ENCODE measurements at regions not wholly inside any gene's neighbourhood (a gene's known extent, or its start where the extent isn't known, plus 50 kb on each side); places are given as distances from the start of the nearest gene placed in this dataset.

- TF ChIP-seq CTCF (IDR thresholded peaks at IDR 0.05) = no peak
- H3K27ac Mint-ChIP-seq = no peak overlapping the region
Observed at GRCh38 chr9:108546215-108546614, 309.6 kb downstream of the ACTL7B start.

GRCh38 chr9:108545436-108545835, 310.4 kb downstream of the ACTL7B start:
- H3K4me2 ChIP-seq (replicated peaks; ENCODE audit: extremely low read depth, low read length, poor library complexity, severe bottlenecking) = no peak overlapping the region
- H3K4me3 ChIP-seq (replicated peaks in 1 of 3; ENCODE audit: low read depth in 2 of 3, low read length in 3 of 3) = no peak overlapping the region
- H3K4me1 Mint-ChIP-seq = peaks cover 11% of the 10 kb centered on the region
- H3K36me3 ChIP-seq (replicated peaks in 1 of 2; ENCODE audit: control insufficient read depth in 1 of 2, insufficient read depth in 2 of 2, low read length in 2 of 2) = no peaks in the 10 kb centered on the region
- H3K27ac ChIP-seq (ENCODE audit: low read depth in 1 of 2, low read length in 2 of 2) = no peak overlapping the region
- no peaks in the 10 kb centered on the region for H3K4me1 ChIP-seq (ENCODE audit: control insufficient read depth in 1 of 2, insufficient read depth in 2 of 2, low read length in 2 of 2)
- TF ChIP-seq CTCF (IDR thresholded peaks at IDR 0.05) = no peak
- no peak overlapping the region for H3K4me3 Mint-ChIP-seq
- no peaks in the 10 kb centered on the region for H3K9me3 ChIP-seq (replicated peaks in 1 of 2; ENCODE audit: control insufficient read depth in 1 of 2, insufficient read depth in 1 of 2, low read length in 2 of 2)
- intact Hi-C loops (cut with micrococcal nuclease) = no loop called here
- H3K27me3 ChIP-seq (ENCODE audit: control insufficient read depth in 2 of 2, insufficient read depth in 2 of 2, low read length in 2 of 2) = no peaks in the 10 kb centered on the region
- peak overlapping the region in 1 of 7 donors; percentile 60 for H3K27ac Mint-ChIP-seq
- peaks cover 0 to 3% (median 0%) of the 10 kb centered on the region in 7 donors for H3K9me3 Mint-ChIP-seq
- 100% methylated on average over 2 of the region's 4 CpGs for WGBS (ENCODE audit: insufficient coverage)
- H3K79me2 ChIP-seq (ENCODE audit: insufficient read depth, low read length) = no peaks in the 10 kb centered on the region
- H3K9ac ChIP-seq (ENCODE audit: insufficient read depth, low read length, poor library complexity, severe bottlenecking) = no peak overlapping the region
- H3K36me3 Mint-ChIP-seq = no peaks in the 10 kb centered on the region
- DNase-seq = no peak
- H2AFZ ChIP-seq (ENCODE audit: insufficient read depth, low read depth, low read length, poor library complexity, severe bottlenecking) = no peak overlapping the region
- H3K27me3 Mint-ChIP-seq (ENCODE audit: low read depth in 3 of 3) = peaks cover 0 to 9% (median 0%) of the 10 kb centered on the region in 3 donors
- H4K20me1 ChIP-seq (ENCODE audit: insufficient read depth, low read length) = no peaks in the 10 kb centered on the region

More at GRCh38 chr9:108546215-108546614, 309.6 kb downstream of the ACTL7B start:
- no peak overlapping the region for H3K9ac ChIP-seq (ENCODE audit: insufficient read depth, low read length, poor library complexity, severe bottlenecking)
- H3K4me2 ChIP-seq (replicated peaks; ENCODE audit: extremely low read depth, low read length, poor library complexity, severe bottlenecking) = no peak overlapping the region
- no peak overlapping the region for H2AFZ ChIP-seq (ENCODE audit: insufficient read depth, low read depth, low read length, poor library complexity, severe bottlenecking)
- H3K4me3 Mint-ChIP-seq = no peak overlapping the region
- H3K27ac ChIP-seq (ENCODE audit: low read depth in 1 of 2, low read length in 2 of 2) = no peak overlapping the region
- DNase-seq = no peak
- H3K36me3 ChIP-seq (replicated peaks in 1 of 2; ENCODE audit: control insufficient read depth in 1 of 2, insufficient read depth in 2 of 2, low read length in 2 of 2) = no peaks in the 10 kb centered on the region
- H3K4me1 Mint-ChIP-seq = peaks cover 11% of the 10 kb centered on the region
- H3K4me1 ChIP-seq (ENCODE audit: control insufficient read depth in 1 of 2, insufficient read depth in 2 of 2, low read length in 2 of 2) = no peaks in the 10 kb centered on the region
- H3K36me3 Mint-ChIP-seq = no peaks in the 10 kb centered on the region
- H3K79me2 ChIP-seq (ENCODE audit: insufficient read depth, low read length) = no peaks in the 10 kb centered on the region
- H4K20me1 ChIP-seq (ENCODE audit: insufficient read depth, low read length) = no peaks in the 10 kb centered on the region
- no peaks in the 10 kb centered on the region for H3K9me3 ChIP-seq (replicated peaks in 1 of 2; ENCODE audit: control insufficient read depth in 1 of 2, insufficient read depth in 1 of 2, low read length in 2 of 2)
- intact Hi-C loops (cut with micrococcal nuclease) = no loop called here
- no CpG with 5 or more reads among the region's 2 CpGs for WGBS (ENCODE audit: insufficient coverage)
- H3K4me3 ChIP-seq (replicated peaks in 1 of 3; ENCODE audit: low read depth in 2 of 3, low read length in 3 of 3) = no peak overlapping the region
- H3K27me3 ChIP-seq (ENCODE audit: control insufficient read depth in 2 of 2, insufficient read depth in 2 of 2, low read length in 2 of 2) = no peaks in the 10 kb centered on the region
- peaks cover 0 to 3% (median 0%) of the 10 kb centered on the region in 7 donors for H3K9me3 Mint-ChIP-seq
- H3K27me3 Mint-ChIP-seq (ENCODE audit: low read depth in 3 of 3) = peaks cover 0 to 8% (median 0%) of the 10 kb centered on the region in 3 donors

Measured in CD14-positive monocyte (primary cell).